Neural progenitor cell (in vitro differentiated cells): ENCODE measurements at regions not wholly inside any gene's neighbourhood (a gene's known extent, or its start where the extent isn't known, plus 50 kb on each side); places are given as distances from the start of the nearest gene placed in this dataset.

Experiments used
- CTCF ChIP-seq: fragments of 200-600 bp; sonication (generic); IDR thresholded peaks from 2 replicates; pipeline ENCODE4 v1.5.1; 2017; ENCODE audit warnings: antibody characterized with exemption, mild to moderate bottlenecking
- EZH2phosphoT487 ChIP-seq: fragments of 200-600 bp; sonication (generic); IDR thresholded peaks from 2 replicates; pipeline ENCODE4 v1.6.1; 2017; ENCODE audit warnings: antibody characterized with exemption

- TF ChIP-seq EZH2phosphoT487 (no peak), CTCF (no peak)
These were observed 241.7 kb downstream of the MIAT start for GRCh38 chr22:26898946-26899605.
